Stimulated activated CD8-positive, alpha-beta memory T cell treated with anti-CD3 and anti-CD28 coated beads, Interleukin-4, amount 100 ng/mL, for 24 hours (primary cell): ENCODE measurements at regions not wholly inside any gene's neighbourhood (a gene's known extent, or its start where the extent isn't known, plus 50 kb on each side); places are given as distances from the start of the nearest gene placed in this dataset.
"Not testable (repeated sequence)": the region's sequence is repeated elsewhere in the genome, so short reads cannot be mapped to it uniquely, and the experiment has no call there.

ENCODE experiments used
- DNase-seq: peaks from one replicate; pipeline ENCODE4 v3.0.0-alpha.2; 2020; ENCODE audit warnings: low read depth

DNA sequence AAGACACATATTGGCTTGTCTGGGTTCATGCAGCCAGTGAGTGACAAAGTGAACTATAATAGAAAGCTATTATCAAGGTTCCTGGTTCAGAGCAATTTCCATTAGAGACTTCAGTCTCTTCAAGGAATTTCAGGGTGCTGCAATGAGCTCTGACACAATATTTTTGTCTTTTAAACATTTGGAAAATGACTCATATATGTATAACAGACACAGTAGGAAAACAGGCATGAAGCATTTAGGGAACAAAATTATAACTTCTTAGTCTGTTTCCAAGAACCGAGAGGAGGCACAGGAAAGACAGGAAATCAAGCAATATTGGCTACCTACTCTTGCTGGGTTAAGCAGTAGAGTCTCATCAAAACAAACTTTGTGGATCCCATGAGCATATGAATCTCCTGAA lies 170.4 kb downstream of the PTPRC start:
- DNase-seq = no peak

GRCh38 chr1:198811449-198811848 lies 172.6 kb downstream of the PTPRC start:
- no peak for DNase-seq

GRCh38 chr1:198823626-198824025 lies 184.8 kb downstream of the PTPRC start:
- no peak for DNase-seq

GRCh38 chr1:198825254-198825653 lies 186.4 kb downstream of the PTPRC start:
- no peak for DNase-seq

DNA sequence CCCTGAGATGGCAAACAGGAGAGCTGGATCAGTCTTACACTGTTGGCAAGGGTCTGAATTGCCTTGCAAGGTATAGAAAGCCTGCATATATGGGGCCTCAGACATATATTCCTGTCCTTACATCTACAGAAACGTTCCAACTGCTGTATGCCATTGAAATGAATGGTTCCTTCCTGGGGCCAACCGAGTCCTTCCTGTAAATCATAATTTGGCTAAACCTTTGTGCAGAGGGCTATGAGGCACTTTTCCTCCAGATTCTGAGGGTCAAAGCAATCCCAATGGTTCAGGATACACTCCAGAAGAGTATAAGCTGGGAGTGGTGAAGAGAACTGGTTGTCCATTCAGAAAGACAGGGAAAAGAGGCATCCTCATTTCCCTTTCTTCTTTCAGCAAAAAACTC lies 190.5 kb downstream of the PTPRC start:
- no peak for DNase-seq

DNA sequence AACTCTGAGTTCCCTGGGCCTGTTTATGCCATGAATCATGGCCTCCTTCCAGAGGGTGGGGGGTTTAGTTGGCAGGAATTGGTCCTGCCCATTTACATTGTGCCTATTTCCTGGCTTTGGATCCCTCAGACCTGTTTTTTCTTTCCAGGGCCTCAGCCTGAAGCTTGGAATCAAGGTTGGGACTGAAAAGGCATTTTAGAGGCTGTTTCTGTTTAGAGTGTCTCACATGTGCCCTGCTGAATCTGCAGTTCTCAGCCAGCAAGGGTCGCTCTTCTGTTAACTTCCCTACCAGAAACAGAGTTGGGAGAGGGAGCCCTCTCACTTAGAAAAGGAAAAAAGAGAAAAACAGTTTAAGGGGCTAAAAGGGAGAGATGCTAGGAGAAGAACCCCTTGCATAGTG lies 191.1 kb downstream of the PTPRC start:
- no peak for DNase-seq

DNA sequence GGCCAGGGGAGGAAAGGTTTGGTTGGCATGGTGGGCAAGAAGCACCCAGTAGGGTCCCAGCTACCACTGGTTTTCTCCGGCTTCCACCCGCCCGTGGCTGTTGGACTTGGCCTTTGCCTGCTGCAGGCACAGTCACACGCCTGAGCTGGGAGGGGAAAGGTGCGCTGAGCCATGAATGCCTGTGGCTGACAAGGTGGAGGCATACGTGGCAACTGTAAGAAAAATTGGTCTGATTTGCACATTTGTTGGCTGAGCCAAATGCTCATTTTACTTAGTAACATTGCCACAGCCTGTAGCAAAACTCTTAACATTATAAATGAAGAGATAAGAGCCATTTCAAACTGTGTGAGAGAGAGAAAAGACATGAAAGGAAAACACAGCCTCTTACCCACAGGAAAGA lies 191.6 kb downstream of the PTPRC start:
- DNase-seq = no peak

- no peak for DNase-seq
Measured at GRCh38 chr1:198833706-198834503, 195.1 kb downstream of the PTPRC start.

- no peak for DNase-seq
Measured at GRCh38 chr1:198837278-198838021, 198.6 kb downstream of the PTPRC start.

DNA sequence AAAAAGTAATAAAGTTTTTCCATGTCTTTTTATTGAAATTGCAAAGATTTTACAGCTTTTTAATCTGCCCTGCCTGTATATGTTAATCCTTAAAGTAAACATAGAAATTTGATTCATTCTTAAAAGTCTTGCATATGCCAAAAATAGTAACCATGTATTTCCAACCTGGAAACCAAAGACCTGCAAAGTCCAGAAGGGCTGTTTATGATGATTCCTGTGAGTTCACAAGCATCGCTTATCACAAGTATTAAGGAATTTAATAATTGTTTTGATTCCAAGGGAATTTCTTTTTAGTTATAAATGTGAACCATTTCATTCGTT lies 199.1 kb downstream of the PTPRC start:
- no peak for DNase-seq

DNA sequence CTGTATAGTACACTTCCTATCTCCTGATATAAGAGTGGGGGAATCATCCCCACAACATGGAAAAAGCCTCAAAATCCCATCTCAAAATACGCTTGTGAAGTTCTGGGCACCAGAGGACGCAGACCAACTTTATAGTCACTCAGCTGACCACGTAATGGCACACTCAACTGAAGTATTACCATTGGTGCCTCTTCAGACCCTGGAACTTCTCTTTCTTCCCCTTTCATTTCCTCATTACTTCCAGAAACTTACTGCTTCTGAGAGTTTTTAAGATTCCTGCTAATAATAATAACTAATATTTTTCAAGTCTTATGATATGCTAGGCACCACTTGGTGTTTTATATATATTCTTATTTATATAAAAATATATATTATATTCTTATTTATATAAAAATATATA lies 202.6 kb downstream of the PTPRC start:
- no peak for DNase-seq

DNA sequence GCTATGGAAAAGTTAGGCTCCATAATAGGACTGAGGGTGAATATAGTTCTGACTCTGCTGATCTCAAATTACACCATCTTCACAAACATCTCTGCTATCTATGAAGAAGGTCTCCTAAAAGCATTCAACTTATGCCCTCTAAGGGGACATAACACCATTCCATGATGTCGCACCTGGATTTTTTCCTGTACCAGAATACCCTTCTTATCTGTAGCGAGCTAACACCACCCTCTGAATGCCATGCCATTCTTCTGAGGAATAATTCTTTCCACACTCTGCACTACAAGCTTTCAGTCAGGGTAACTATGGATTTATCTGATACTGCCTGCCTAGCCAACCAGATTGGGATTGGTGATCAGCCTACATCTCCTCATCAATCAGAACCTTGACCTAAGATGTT lies 203.8 kb downstream of the PTPRC start:
- no peak for DNase-seq

- no peak for DNase-seq
Measured at GRCh38 chr1:198845271-198845670, 206.4 kb downstream of the PTPRC start.

- no peak for DNase-seq
Measured at GRCh38 chr1:198845851-198846250, 207.0 kb downstream of the PTPRC start.

- no peak for DNase-seq
Measured at GRCh38 chr1:198846556-198846955, 207.7 kb downstream of the PTPRC start.

DNA sequence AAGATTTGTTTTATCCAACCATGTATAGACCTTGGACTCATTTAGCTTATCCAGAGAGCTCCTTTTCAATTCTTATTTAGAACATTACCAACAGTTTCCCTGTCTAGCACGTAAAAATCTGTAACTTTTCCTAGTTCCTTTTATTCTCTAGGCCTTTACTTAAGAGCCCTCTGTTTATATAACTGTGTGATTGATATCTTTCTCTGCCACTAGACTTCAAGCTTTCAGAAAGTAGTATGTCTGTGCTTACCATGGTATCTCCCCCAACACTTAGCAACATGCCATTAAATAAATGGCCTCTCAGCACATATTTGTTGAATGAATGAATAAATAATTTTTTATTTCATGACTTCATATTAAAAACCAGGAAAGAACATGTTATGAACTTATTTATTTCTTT lies 209.4 kb downstream of the PTPRC start:
- DNase-seq = no peak

GRCh38 chr1:198848649-198849048 lies 209.8 kb downstream of the PTPRC start:
- DNase-seq = no peak

DNA sequence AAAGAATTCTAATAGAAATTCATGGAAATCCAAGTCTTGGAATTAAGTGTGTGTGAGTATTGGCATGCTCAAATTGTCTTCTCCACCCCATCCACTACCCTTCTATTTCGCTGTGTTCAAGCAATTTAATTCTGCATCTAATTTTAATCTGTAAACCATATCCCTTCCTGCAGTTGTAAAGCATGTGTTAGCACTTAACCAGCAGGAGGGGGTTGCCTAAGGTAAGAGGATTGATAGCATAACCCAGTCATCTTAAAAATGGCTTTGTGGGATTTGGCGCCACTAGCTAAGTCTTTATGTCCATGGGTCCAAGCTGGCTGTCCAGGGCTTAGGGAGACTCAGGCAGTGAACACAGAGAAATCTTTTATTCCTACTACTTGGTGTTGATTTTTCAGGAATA lies 210.3 kb downstream of the PTPRC start:
- no peak for DNase-seq

- no peak for DNase-seq
Measured at GRCh38 chr1:198850196-198850595, 211.4 kb downstream of the PTPRC start.

- not testable (repeated sequence) for DNase-seq
Measured at GRCh38 chr1:198850966-198851365, 212.1 kb downstream of the PTPRC start.

DNA sequence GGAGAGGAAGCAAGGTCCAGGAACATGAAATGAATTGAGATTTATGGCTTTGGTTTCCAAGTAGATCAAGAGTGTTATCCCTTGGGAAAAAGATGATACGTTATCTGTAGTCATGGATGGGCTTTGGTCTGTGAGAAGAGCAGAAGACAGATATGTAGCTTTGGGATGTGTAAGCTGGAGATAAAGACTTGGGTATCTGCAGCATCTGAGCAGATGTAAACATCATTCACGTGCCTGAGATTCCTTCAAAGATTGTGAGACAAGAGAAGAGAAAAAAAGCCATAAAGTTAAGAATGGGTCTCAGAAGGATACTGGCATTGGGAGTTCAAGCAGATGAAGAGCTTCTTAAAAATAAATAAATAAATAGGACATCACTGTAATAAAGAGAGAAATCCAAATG lies 217.8 kb downstream of the PTPRC start:
- DNase-seq = no peak

- DNase-seq = no peak
Measured at GRCh38 chr1:198858033-198858432, 219.2 kb downstream of the PTPRC start.

GRCh38 chr1:198860371-198860770 lies 221.5 kb downstream of the PTPRC start:
- DNase-seq = no peak

GRCh38 chr1:198861636-198862035 lies 222.8 kb downstream of the PTPRC start:
- DNase-seq = no peak
